GM18508 (cell line): ENCODE measurements at regions not wholly inside any gene's neighbourhood (a gene's known extent, or its start where the extent isn't known, plus 50 kb on each side); places are given as distances from the start of the nearest gene placed in this dataset.
A peak's percentile ranks its signal among the peaks of the same experiment; 100 is the strongest.

Experiments
- ATAC-seq: cut with Tn5 transposase; IDR thresholded peaks from one replicate; pipeline ENCODE4 v1.9.1; 2021; ENCODE audit warnings: moderate number of reproducible peaks; ENCODE audit not compliant: insufficient read depth, unreplicated experiment

- ATAC-seq, result no peak
Measured at GRCh38 chr10:117632406-117632805, 89.9 kb downstream of the EMX2 start.

GRCh38 chr10:117635826-117636225 lies 93.3 kb downstream of the EMX2 start:
- no peak for ATAC-seq

DNA sequence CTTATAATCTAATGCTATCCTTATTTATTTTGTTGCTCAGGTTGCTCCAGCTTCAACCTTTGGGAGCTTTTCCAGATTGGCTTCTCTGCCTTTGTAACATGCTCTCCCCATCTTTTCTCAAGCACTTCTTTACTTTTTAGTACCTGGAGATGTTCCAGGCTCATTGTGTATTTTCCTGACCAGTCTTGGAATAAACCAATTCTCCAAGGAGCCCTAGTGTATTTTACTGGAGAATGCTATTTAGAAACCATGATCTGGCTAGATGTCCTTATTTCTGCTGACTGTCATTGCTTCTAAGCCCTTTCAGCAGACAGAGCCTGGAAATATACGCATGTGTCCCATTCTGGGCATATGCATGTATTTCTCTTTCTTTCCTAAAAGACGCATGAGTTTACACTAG lies 95.7 kb downstream of the EMX2 start:
- ATAC-seq, result no peak

- no peak for ATAC-seq
Measured at GRCh38 chr10:117638664-117639200, 96.2 kb downstream of the EMX2 start.

DNA sequence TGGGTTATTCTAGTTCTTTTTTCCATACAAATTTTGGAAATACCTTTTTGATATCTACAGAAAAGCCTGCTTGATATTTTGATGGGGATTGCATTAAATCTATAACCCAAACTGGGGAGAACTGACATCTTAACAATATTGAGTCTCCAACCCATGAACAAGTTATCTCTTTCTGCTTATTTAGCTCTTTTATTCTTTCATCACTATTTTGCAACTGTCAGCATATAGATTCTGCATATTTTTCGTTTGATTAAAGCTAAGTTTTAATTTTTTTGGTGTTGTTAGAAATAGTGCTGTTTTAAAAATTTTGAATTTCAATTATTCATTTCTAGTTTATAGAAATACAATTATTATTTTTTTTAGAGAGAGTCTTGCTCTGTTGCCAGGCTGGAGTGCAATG lies 97.9 kb downstream of the EMX2 start:
- no peak for ATAC-seq

GRCh38 chr10:117646718-117647117 lies 104.2 kb downstream of the EMX2 start:
- no peak for ATAC-seq

- ATAC-seq, result no peak
Measured at GRCh38 chr10:117647306-117647705, 104.8 kb downstream of the EMX2 start.

DNA sequence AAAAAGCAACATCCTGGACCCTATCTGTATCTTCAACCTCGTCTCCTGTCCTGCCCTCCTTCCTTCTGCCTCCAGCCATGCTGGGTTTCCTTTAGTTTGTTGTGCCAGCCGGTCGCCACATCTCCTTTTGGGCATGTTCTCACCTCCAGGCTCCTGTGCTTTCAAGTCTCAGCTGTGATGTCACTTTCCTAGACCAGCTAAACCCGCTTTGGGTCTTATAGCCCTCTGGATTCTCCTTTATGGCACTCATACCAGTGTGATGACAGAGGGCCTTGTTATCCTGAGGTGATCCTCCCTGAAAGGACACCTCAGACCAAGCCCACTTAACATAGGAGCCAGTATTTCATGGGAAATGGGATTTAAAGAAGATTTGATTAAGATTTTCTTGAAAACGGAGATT lies 108.6 kb downstream of the EMX2 start:
- ATAC-seq, result no peak

GRCh38 chr10:117652228-117653169 lies 110.0 kb downstream of the EMX2 start:
- peak; percentile 4 for ATAC-seq

DNA sequence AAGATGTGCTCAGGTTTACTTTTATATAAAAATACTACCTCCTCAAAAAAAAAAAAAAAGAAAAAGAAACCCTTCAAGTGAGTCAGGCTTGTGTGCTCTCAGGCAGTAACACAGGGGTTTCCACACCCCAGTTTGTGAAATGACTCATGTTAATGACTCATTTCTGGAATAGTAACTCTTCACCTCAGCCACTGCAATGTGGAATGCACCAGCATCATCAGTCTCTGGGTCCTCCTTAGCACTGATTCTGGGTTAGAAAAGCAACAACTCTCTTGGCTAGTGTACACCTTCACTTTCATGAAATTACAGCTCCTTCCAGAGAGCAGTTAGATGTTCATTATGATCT lies 110.6 kb downstream of the EMX2 start:
- peak; percentile 83 for ATAC-seq

DNA sequence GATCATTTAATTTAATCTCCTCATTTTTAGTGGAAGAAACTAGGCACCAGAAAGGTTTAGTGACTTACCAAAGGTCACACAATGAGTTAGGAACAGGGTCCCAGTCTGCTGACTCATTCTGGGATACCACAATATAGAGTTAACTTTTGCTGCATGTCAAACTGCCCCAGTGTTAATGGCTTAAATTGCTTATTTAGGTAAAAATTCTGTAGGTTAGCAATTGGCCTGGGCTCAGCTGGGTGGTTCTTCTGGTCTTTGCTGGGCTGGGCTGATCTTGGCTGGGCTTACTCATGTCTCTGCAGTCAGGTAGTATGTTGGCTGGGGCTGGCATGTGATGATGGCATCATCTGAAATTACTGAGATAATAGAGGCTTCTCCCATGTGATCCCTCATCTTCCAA lies 111.6 kb downstream of the EMX2 start:
- ATAC-seq, result no peak

GRCh38 chr10:117656385-117657367 lies 114.1 kb downstream of the EMX2 start:
- peak; percentile 78 for ATAC-seq

DNA sequence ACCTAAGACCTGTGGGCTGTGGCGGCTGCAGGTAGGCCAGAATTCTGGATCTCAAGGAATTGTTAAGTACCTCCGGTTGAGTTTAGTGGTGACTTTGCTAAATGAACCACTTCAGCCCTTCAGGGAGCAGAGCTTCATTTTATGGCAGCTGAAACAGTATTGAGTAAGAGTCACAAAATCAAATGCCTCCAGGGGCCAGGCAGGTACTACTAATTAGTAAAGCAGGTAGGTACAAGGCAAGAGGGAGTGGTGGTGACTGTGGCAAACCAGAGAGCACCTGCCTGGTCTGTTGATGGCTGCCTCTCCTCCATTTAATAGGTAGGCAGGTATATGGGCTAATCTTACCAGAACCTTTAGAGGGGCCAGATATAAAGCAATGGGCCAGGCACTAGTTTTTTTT lies 118.8 kb downstream of the EMX2 start:
- ATAC-seq, result no peak

DNA sequence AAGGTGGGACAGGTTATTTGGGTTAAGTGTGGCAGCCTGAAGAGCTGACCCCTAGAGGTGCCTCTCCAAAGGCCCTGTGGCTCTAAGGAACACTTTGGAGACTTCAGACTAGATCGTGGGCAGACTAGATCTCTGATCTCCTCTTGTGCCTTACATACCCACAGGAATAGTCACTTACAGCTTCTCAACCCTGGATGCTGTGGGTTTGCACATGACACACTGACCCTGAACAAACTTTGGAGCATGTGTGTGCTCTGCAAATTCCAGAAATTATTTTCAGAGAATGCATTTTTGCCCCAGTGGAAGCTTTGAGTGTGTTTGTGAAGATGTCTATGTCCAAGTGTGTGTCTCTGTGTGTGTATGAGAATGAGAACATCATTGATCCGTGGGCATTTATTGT lies 119.6 kb downstream of the EMX2 start:
- ATAC-seq, result no peak

- no peak for ATAC-seq
Measured at GRCh38 chr10:117662751-117663540, 120.4 kb downstream of the EMX2 start.

GRCh38 chr10:117663750-117664149 lies 121.2 kb downstream of the EMX2 start:
- ATAC-seq, result peak; percentile 99

GRCh38 chr10:117664288-117664687 lies 121.7 kb downstream of the EMX2 start:
- no peak for ATAC-seq

GRCh38 chr10:117666166-117666565 lies 123.6 kb downstream of the EMX2 start:
- ATAC-seq, result no peak

GRCh38 chr10:117666965-117667364 lies 124.4 kb downstream of the EMX2 start:
- no peak for ATAC-seq

GRCh38 chr10:117667831-117668230 lies 125.3 kb downstream of the EMX2 start:
- ATAC-seq, result no peak
